Right atrium auricular region (tissue), 2 donors: ENCODE measurements at regions not wholly inside any gene's neighbourhood (a gene's known extent, or its start where the extent isn't known, plus 50 kb on each side); places are given as distances from the start of the nearest gene placed in this dataset.

ENCODE experiments used
- DNase-seq: peaks from one replicate; pipeline ENCODE4 v3.0.0-alpha.2; 2019; ENCODE audit warnings: low spot score
- H3K27ac ChIP-seq, 2 donors: fragments of 200-600 bp; sonication (generic); 1 replicate in 1 of 2; 2 replicates in 1 of 2; pipeline ENCODE4 v1.5.1; 2016 to 2019
- H3K27me3 ChIP-seq, 2 donors: fragments of 200-600 bp; sonication (generic); one replicate each; pipeline versions ENCODE4 v1.5.1 to v1.6.0; 2017 to 2019
- H3K36me3 ChIP-seq: fragments of 200-600 bp; sonication (generic); one replicate; pipeline ENCODE4 v1.5.1; 2016
- H3K4me1 ChIP-seq, 2 donors: fragments of 200-600 bp; sonication (generic); one replicate each; pipeline versions ENCODE4 v1.5.1 to v1.6.0; 2017 to 2019
- H3K4me3 ChIP-seq, 2 donors: fragments of 200-600 bp; sonication (generic); 1 replicate in 1 of 2; 2 replicates in 1 of 2; pipeline ENCODE4 v1.5.1; 2017 to 2019; ENCODE audit warnings: mild to moderate bottlenecking in 1 of 2, moderate library complexity in 1 of 2
- H3K9me3 ChIP-seq, 2 donors: fragments of 200-600 bp; sonication (generic); one replicate each; pipeline ENCODE4 v1.5.1; 2019
- TF ChIP-seq, protein P1 (sequence below), 2 donors: fragments of 200-600 bp; sonication (generic); IDR thresholded peaks; one replicate each; pipeline ENCODE4 v1.5.1; 2019; ENCODE audit warnings: antibody characterized with exemption in 2 of 2

DNA sequence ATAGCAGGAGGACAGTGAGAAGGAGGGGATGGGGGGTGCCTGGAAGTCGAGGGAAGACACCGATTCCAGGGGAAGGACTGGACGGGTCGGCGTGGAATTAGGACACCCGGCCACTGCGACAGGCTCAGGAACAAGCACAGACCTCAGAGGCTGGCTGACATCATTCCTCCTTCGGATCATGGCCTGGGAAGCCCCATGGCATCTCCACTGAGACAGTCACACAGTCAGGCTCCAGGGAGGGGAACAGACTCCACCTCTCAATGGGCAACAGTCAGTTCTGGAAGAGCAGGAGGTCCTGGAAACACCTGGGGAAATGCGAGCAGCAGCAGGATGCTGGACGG, 67.9 kb upstream of the FBRSL1 start:
- no peak overlapping the region for H3K27ac ChIP-seq
- H3K27me3 ChIP-seq: peaks cover 0 to under 1% of the 10 kb centered on the region in 2 donors
- TF ChIP-seq, protein P1, sequence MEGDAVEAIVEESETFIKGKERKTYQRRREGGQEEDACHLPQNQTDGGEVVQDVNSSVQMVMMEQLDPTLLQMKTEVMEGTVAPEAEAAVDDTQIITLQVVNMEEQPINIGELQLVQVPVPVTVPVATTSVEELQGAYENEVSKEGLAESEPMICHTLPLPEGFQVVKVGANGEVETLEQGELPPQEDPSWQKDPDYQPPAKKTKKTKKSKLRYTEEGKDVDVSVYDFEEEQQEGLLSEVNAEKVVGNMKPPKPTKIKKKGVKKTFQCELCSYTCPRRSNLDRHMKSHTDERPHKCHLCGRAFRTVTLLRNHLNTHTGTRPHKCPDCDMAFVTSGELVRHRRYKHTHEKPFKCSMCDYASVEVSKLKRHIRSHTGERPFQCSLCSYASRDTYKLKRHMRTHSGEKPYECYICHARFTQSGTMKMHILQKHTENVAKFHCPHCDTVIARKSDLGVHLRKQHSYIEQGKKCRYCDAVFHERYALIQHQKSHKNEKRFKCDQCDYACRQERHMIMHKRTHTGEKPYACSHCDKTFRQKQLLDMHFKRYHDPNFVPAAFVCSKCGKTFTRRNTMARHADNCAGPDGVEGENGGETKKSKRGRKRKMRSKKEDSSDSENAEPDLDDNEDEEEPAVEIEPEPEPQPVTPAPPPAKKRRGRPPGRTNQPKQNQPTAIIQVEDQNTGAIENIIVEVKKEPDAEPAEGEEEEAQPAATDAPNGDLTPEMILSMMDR (IDR thresholded peaks at IDR 0.05): no peak

DNA sequence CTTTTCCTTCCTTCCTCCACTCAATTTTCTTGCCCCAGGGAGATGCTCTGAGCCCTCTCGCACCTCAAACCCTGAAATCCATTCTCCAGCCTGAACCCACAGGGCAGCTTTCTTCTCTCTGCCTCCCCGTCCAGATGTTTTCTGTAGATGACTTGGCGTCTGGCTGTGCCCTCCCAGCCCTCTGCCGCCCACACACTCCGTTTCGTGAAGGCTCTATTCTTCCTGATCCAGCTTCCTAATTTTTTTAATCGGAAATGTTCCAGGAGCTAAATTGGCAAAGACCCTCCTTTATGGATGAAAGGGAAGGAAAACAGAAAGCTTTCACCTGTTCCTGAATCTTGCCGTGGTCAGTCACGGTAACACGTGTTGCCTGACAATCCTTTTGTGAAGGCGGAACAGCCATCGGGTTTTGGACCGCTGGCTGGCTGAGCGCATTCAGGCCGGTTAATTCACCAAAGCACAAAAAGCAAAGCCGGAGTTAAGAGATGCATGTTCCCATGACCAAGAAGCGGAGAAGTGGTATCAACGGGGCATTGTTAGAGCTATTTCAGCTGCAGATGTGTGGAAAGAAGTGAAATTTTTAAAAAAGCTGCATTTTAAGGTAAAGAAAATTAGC, 70.2 kb upstream of the FBRSL1 start:
- Histone ChIP-seq H3K4me3 (no peak overlapping the region), H3K36me3 (no peaks in the 10 kb centered on the region), H3K9me3 (no peaks in the 10 kb centered on the region), H3K4me1 (peaks cover 0 to 6% of the 10 kb centered on the region in 2 donors), H3K27me3 (peaks cover 0 to 4% of the 10 kb centered on the region in 2 donors), H3K27ac (no peak overlapping the region)
- no peak for DNase-seq
- TF ChIP-seq, protein P1 (IDR thresholded peaks at IDR 0.05): no peak

More for the DNA sequence above, 67.9 kb upstream of the FBRSL1 start:
- Histone ChIP-seq H3K36me3 (no peaks in the 10 kb centered on the region), H3K4me3 (no peak overlapping the region), H3K4me1 (no peaks in the 10 kb centered on the region), H3K9me3 (no peaks in the 10 kb centered on the region)
- DNase-seq: no peak

DNA sequence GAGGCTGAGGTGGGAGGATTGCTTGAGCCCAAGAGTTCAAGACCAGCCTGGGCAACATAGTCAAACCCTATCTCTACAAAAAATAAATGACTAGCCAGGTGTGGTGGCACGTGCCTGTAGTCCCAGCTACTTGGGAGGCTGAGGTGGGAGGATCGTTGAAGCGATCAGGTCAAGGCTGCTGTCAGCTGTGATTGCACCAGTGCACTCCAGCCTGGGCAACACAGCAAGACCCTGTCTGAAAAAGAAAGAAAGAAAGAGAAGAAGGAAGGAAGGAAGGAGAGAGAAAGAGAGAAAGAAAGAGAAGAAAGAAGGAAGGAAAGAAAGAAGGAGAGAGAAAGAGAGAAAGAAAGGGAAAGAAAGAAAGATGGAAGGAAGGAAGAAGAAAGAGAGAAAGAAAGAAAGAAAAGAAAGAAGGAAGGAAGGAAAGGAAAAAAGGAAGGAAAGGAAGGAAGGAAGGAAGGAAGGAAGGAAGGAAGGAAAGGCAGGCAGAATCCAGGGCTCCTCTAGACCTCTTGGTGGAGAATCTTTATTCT, 71.5 kb upstream of the FBRSL1 start:
- H3K27me3 ChIP-seq: peaks cover 0 to 10% of the 10 kb centered on the region in 2 donors
- H3K4me1 ChIP-seq: peaks cover 0 to 10% of the 10 kb centered on the region in 2 donors

DNA sequence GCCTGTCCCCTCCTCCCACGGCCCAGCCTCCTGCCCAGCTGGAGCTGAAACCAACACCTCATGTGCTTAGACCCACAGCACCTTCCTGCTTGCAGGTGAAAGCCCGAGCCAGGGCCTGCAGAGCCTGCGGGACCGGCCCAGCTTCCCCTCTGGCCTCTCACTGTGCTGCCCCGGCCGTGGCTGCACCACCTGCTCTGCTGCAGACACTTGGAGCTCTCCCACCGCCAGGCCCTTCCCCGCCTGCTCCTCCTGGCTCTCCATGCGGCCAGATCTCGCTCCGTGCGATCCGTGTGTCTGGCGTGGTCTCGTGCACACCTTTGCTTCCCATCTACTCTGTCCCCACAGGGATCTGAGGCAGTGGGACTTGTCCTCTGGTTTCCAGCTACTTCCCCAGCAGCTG, 72.2 kb upstream of the FBRSL1 start:
- peaks cover 0 to 10% of the 10 kb centered on the region in 2 donors for H3K27me3 ChIP-seq
- H3K4me1 ChIP-seq: peaks cover 0 to 10% of the 10 kb centered on the region in 2 donors
- TF ChIP-seq, protein P1 (IDR thresholded peaks at IDR 0.05): no peak

More for the DNA sequence above, 71.5 kb upstream of the FBRSL1 start:
- Histone ChIP-seq H3K36me3 (no peaks in the 10 kb centered on the region), H3K27ac (no peak overlapping the region), H3K4me3 (no peak overlapping the region), H3K9me3 (no peaks in the 10 kb centered on the region)
- TF ChIP-seq, protein P1 (IDR thresholded peaks at IDR 0.05): no peak
- DNase-seq: no peak

DNA sequence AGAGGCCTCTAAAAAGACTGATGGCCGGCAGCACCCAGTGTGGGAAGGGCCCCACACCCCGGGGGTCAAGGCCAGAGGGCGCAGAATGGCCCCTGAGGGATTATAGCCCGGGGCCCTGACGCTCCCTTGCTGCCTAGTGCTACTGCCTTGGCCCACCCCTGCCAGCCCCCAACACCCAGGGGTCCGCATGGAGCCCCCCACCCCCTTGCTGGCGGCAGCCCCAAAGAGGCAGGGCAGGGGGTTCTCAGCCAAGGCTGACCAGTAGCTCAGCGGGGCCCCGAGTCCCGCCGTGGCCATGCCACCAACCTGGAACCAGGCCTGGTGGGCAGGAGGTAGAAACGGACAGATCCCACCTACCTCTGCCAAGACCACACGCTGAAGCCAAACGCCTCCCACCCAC, 73.1 kb upstream of the FBRSL1 start:
- Histone ChIP-seq H3K36me3 (no peaks in the 10 kb centered on the region), H3K27me3 (peaks cover 0 to 10% of the 10 kb centered on the region in 2 donors), H3K4me3 (no peak overlapping the region), H3K4me1 (peaks cover 0 to 10% of the 10 kb centered on the region in 2 donors), H3K9me3 (no peaks in the 10 kb centered on the region), H3K27ac (no peak overlapping the region)
- TF ChIP-seq, protein P1 (IDR thresholded peaks at IDR 0.05): no peak
- DNase-seq: no peak

More for the DNA sequence above, 72.2 kb upstream of the FBRSL1 start:
- Histone ChIP-seq H3K36me3 (no peaks in the 10 kb centered on the region), H3K27ac (no peak overlapping the region), H3K4me3 (no peak overlapping the region), H3K9me3 (no peaks in the 10 kb centered on the region)
- DNase-seq: no peak
